ENCODE measurements at regions not wholly inside any gene's neighbourhood (a gene's known extent, or its start where the extent isn't known, plus 50 kb on each side); places are given as distances from the start of the nearest gene placed in this dataset.

DNA sequence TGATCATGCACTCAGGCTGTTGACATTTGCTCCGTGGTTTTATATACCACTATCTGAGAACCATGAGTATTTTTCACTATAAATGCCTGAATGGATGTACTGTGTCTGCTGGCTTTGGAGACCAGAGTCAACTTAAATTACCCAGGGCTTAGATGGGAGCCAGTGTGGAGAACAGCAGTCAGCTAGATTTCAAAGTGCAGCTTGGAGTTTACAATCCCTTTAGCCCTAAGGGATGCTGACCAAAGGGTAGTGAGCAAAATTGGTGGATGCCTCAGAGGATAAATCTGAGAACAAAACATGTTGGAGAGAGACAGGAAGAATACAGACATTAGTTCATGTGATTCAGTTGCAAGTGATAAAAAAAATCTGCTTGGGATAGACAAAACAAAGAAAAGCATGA lies 327.5 kb downstream of the C11orf87 start:
- DNase-seq (ENCODE audit: low read depth) = no peak

DNA sequence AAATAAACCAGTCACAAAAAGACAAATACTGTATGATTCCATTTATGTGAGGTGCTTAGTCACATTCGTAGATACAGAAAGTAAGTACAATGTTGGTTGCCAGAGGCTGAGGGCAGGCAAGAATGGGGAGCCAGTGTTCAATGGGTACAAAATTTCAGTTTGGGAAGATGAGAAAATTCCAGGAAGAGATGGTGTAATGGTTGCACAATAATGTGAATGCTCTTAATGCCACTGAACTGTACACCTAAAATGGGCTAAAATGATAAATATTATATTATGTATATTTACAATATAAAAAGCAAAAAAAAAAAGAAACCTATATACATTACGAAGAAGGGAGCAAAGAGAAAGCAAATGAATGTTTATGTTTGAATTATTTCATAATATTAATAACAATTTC lies 329.0 kb downstream of the C11orf87 start:
- no peak for DNase-seq (ENCODE audit: low read depth)

DNA sequence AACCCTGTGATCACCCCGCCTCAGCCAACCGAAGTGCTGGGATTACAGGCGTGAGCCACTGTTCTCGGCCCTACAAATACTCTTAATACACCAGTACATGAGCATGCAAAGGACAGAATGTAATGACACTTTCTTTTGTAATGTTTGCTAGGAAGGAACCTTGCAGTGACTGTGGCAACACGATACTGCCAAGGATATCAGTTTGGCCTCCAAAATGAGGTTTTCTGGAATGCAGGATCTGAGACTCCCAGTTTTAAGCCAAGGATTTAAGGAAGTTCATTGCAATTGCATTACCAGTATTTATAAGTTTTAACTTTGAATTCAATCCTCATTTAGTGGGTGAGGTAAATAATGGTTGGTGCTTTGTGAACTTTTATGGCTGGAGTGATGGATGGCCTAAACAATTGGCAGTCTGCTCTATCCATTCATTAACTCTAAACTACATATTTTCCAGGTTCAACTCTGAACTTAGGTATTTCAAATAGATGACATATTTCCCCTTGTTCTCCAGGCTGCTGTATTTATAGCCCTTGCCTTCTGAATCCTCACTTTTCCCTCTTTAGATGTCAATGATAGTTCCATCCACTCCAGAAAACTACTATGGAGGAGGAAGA lies 330.3 kb downstream of the C11orf87 start:
- DNase-seq (ENCODE audit: low read depth) = no peak

GRCh38 chr11:109756521-109756920 lies 334.5 kb downstream of the C11orf87 start:
- DNase-seq (ENCODE audit: low read depth) = no peak

- no peak for DNase-seq (ENCODE audit: low read depth)
Observed at GRCh38 chr11:109756951-109757350, 335.0 kb downstream of the C11orf87 start.

DNA sequence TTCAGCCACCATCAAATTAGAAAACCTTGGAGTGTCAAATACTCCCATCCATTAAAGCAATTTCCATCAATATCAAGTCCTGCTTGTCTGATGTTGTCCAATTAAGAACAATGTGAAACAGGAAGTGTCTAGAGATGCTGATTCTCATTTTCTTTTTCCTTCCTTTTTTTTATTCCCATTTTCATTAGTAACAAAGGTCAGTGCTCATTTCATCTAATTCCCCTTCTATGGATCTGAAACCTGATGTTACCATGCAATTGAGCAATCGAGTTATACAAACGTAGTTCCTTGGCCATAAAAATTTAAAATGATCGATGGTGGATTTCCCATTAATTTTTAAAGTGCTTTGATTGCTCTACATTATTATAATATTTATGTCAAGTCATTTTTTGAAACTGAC lies 330.6 kb upstream of the ZC3H12C start:
- no peak for DNase-seq (ENCODE audit: low read depth)

DNA sequence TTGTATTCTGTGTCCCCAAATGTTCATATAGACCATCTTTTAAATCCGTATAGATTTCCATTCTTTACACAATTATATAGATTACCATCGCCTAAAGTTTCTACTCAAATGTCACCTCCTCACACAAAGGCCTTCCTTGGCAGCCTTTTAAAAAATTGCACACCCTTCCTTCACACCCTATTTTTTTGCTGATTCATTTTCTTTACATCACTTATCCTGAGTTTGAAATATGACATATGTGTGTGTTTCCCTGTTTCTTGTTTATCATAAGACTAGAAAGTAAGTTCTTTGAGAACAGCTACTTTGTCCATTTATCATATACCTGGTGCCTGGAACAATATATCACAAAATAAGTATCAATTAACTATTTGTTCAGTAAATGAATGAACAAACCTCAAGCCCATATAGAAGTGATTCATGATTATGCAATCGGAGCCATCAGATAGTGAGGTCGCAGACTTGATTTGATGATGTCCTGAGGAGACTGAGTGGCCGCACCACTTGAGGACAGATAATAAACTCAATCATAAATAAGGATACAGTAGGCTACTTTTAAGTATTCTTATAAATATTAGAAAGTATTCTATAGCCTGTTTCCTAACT lies 327.4 kb upstream of the ZC3H12C start:
- DNase-seq (ENCODE audit: low read depth) = no peak

- DNase-seq (ENCODE audit: low read depth) = no peak
Observed at GRCh38 chr11:109769858-109770257, 323.3 kb upstream of the ZC3H12C start.

GRCh38 chr11:109770323-109770722 lies 322.9 kb upstream of the ZC3H12C start:
- DNase-seq (ENCODE audit: low read depth) = no peak

- no peak for DNase-seq (ENCODE audit: low read depth)
Observed at GRCh38 chr11:109772892-109773291, 320.3 kb upstream of the ZC3H12C start.

DNA sequence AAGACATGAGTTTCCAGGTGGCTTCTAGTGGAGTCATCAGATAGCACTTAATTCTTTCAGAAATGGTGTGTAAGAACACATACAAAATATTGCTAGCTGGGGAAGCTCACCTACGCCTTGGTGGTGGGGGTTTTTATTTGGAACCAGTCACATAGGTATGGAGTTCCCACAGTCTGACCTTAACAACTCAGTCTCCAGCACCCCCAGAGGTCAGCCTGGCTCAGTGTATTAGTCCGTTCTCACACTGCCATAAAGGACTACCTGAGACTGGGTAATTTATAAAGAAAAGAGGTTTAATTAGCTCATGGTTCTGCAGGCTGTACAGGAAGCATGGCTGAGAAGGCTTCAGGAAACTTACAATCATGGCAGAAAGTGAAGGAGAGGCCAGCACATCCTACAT lies 317.5 kb upstream of the ZC3H12C start:
- no peak for DNase-seq (ENCODE audit: low read depth)

- no peak for DNase-seq (ENCODE audit: low read depth)
Observed at GRCh38 chr11:109783014-109783413, 310.2 kb upstream of the ZC3H12C start.

DNA sequence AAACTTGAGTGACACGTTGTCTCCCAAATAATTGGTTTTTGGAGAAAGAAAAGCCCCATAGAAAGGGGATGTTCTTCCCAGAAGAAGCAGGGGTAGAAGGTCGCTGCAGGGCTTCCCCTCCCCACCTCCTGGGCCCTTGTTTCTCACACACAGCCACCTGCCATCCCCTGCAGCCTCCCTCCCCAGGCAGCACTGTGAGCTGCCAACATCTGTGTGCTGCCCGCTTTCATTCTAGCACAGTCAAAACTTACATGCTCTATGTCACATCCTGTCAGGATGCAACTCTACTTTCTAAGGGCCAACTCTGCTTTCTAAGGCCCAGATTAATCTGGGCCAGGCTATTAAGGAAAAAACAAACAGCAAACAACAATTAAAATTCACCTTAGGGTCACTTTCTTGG lies 309.4 kb upstream of the ZC3H12C start:
- DNase-seq (ENCODE audit: low read depth) = no peak

- no peak for DNase-seq (ENCODE audit: low read depth)
Observed at GRCh38 chr11:109784536-109784935, 308.7 kb upstream of the ZC3H12C start.

DNA sequence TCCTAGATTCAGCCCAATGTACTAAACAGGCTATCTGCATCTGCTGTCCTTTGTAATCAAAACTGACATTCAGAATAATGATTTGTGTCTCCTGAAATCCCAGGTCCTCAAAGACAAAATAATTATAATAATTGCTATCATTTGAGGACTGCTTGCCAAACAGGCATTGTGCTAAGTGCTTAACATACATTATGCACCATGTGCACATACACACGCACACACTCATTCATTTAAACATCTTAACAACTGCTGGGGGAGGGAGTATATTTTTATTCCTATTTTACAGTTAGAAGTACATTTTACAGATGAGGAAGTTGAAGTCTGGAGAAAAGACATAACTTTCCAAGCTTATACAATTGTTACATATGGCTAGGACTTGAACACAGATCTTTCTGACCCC lies 308.0 kb upstream of the ZC3H12C start:
- DNase-seq (ENCODE audit: low read depth) = no peak

- DNase-seq (ENCODE audit: low read depth) = no peak
Observed at GRCh38 chr11:109785714-109786113, 307.5 kb upstream of the ZC3H12C start.

DNA sequence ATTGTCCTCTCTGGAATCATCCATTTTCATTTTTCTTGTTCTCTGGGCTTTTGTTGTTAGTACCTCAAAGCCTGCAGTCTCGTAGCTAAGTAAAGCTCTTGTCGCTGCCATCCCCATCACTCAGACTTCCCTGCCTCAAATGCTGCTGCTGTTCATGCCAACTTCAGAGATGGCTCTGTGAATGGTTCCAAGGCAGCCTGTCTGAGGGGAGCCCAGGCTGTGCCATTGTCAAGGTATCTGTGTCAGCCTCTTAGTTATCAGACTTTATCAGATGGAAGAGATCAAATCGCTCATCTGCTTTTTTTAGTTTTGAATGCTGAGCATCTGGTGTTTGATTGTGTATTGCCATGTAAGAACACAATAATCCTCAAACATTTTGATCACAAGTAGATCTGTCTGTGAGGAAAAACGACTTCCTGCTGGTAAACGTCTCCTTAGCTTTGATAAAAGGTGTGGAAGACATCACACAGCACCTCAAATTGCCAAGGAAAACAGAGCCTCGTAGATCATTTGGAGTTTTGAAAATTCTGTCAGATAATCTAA lies 304.2 kb upstream of the ZC3H12C start:
- DNase-seq (ENCODE audit: low read depth) = no peak

GRCh38 chr11:109789901-109790300 lies 303.3 kb upstream of the ZC3H12C start:
- DNase-seq (ENCODE audit: low read depth) = no peak

DNA sequence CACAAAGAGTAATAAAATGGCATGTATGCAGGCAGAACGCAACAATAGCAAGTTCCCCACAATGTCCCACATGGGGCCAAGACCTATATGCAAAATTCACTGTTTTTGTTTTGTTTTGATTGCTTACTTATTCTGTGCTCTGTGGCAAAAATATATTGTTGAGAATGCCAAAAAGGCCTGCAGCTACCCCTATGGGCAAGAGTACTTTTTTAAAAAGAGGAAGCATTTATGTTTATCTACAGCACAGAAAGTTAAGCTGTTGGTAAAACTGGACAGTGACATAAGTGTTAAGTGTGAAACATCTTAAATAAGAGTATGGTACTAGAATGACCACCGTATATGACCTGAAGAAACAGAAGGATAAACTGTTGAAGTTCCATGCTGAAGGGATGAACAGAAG lies 301.9 kb upstream of the ZC3H12C start:
- no peak for DNase-seq (ENCODE audit: low read depth)

DNA sequence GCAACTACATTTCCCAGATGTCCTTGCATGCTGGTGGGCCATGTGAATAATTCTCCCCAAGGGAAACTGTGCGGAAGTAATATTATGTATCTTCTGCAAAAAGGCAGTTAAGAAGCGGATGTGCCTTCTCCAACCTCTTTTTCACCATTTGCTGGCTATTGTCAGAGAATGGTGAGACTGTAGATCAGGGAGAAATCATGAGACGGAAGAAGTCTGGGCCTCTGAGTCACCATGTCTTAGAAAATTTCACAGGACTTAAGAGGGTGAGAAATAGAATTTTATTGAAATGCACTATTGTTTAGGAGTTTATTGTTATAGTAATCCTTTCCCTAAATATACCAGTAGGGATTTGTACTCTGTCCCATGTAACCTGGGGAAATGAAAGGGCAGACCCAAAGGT lies 298.7 kb upstream of the ZC3H12C start:
- DNase-seq (ENCODE audit: low read depth) = no peak

GRCh38 chr11:109795234-109795633 lies 298.0 kb upstream of the ZC3H12C start:
- no peak for DNase-seq (ENCODE audit: low read depth)

DNA sequence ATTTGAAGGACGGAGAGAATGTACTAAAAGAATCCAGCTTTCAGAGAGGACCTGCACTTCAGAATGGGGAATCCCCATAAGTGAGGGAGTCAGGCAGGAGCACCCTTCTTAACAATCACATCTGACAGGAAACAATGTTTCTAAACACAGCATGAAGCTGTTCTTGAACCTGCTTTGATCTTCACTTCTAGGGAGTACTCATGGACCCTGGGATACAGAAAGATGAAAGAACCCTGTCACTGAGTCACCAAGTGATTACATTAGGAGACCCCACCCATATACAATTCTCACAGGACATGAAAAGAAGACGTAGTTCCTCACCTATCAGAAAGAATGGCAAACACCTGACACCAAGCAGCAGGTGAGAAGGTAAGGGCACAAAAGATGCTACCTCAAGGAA lies 296.9 kb upstream of the ZC3H12C start:
- DNase-seq (ENCODE audit: low read depth) = no peak

DNA sequence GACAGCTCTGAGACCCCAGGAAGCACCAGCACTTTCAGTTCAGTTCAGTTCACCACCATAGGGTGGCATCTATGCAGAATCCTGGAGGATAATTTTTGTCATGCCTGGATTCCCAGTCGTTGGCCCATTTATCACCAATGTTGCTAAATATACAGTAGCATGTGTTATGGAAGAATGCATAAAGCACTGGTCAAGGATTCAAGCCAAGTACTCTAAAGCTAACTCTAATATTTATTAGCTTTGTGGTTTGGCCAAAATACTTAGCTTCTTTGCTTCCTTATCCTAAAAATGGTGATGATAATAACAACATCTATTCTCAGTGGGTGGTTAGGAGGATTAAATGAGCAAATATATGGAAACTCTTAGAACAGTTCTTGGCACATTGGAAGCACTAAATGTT lies 294.7 kb upstream of the ZC3H12C start:
- DNase-seq (ENCODE audit: low read depth) = no peak

DNA sequence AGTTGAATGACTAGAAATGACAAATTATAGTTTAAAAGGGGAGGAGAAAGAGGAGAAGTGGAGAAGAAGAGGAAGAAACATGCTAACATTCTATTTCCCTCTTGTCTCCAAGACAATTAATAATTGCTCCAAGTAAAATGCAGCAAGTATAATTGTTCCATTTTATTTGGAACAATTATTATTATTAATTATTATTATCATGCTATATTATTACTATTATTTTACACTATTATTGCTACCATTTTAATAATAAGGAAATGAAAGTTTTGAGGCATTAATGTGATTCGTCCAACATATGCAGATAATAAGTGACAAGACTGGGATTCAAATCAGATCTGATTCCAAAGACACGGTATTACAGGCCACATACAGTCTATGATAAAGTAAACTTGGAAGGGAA lies 293.6 kb upstream of the ZC3H12C start:
- DNase-seq (ENCODE audit: low read depth) = no peak
